Ishikawa (cell line): ENCODE measurements at regions not wholly inside any gene's neighbourhood (a gene's known extent, or its start where the extent isn't known, plus 50 kb on each side); places are given as distances from the start of the nearest gene placed in this dataset.

Experiments used
- CEBPB ChIP-seq: IDR thresholded peaks from 2 replicates; pipeline ENCODE4 v1.6.1; 2012
- CREB1 ChIP-seq: IDR thresholded peaks from 2 replicates; pipeline ENCODE4 v1.6.1; 2012; ENCODE audit warnings: low read depth
- EGR1 ChIP-seq: IDR thresholded peaks from 2 replicates; pipeline ENCODE4 v1.6.1; 2012
- EP300 ChIP-seq: IDR thresholded peaks from 2 replicates; pipeline ENCODE4 v1.6.1; 2012; ENCODE audit warnings: borderline replicate concordance
- FOXM1 ChIP-seq: IDR thresholded peaks from 2 replicates; pipeline ENCODE4 v1.6.1; 2012; ENCODE audit warnings: low read depth, borderline replicate concordance
- NFIC ChIP-seq: IDR thresholded peaks from 2 replicates; pipeline ENCODE4 v1.6.1; 2012
- RAD21 ChIP-seq: IDR thresholded peaks from 2 replicates; pipeline ENCODE4 v1.6.1; 2012; ENCODE audit warnings: low read depth
- TAF1 ChIP-seq: IDR thresholded peaks from 2 replicates; pipeline ENCODE4 v1.6.1; 2012; ENCODE audit warnings: low read depth, mild to moderate bottlenecking
- TCF12 ChIP-seq: IDR thresholded peaks from 2 replicates; pipeline ENCODE4 v1.6.1; 2012; ENCODE audit warnings: low read depth
- TEAD4 ChIP-seq: IDR thresholded peaks from 2 replicates; pipeline ENCODE4 v1.6.1; 2012
- USF1 ChIP-seq: IDR thresholded peaks from 2 replicates; pipeline ENCODE4 v1.6.1; 2012
- YY1 ChIP-seq: IDR thresholded peaks from 2 replicates; pipeline ENCODE4 v1.6.1; 2012; ENCODE audit warnings: low read depth
- ZBTB7A ChIP-seq: IDR thresholded peaks from 2 replicates; pipeline ENCODE4 v1.6.1; 2012; ENCODE audit warnings: low read depth
- TF ChIP-seq, protein P1 (sequence below): IDR thresholded peaks from 2 replicates; pipeline ENCODE4 v1.6.1; 2012; ENCODE audit warnings: low read depth, mild to moderate bottlenecking
- TF ChIP-seq, protein P2 (sequence below): IDR thresholded peaks from 2 replicates; pipeline ENCODE4 v1.6.1; 2012

DNA sequence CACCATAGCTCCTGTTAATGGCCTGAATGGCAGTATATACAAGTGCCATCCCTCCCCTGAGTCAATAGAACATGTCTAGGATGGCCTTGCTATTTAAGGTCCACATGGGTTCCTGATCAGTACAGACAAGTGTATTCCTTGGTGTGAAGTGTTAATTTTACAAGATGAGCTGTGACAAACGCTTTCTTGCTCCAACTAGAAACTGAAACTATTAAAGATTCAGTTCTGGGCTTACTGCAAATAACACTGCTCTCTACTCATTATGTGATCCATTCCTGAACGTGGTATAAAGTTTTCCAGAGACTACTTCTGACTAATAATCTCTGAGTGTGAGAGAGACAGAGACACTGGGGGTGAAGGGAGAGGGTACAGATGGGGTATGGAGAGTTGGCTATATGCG lies 198.0 kb upstream of the FBXL4 start:
- TF ChIP-seq FOXM1: no peak
- no peak for TF ChIP-seq TCF12
- TF ChIP-seq RAD21: no peak
- no peak for TF ChIP-seq TAF1
- no peak for TF ChIP-seq CREB1
- no peak for TF ChIP-seq USF1
- TF ChIP-seq EGR1: no peak
- no peak for TF ChIP-seq CEBPB

GRCh38 chr6:99143108-99143861 lies 195.5 kb upstream of the FBXL4 start:
- TF ChIP-seq, protein P1, sequence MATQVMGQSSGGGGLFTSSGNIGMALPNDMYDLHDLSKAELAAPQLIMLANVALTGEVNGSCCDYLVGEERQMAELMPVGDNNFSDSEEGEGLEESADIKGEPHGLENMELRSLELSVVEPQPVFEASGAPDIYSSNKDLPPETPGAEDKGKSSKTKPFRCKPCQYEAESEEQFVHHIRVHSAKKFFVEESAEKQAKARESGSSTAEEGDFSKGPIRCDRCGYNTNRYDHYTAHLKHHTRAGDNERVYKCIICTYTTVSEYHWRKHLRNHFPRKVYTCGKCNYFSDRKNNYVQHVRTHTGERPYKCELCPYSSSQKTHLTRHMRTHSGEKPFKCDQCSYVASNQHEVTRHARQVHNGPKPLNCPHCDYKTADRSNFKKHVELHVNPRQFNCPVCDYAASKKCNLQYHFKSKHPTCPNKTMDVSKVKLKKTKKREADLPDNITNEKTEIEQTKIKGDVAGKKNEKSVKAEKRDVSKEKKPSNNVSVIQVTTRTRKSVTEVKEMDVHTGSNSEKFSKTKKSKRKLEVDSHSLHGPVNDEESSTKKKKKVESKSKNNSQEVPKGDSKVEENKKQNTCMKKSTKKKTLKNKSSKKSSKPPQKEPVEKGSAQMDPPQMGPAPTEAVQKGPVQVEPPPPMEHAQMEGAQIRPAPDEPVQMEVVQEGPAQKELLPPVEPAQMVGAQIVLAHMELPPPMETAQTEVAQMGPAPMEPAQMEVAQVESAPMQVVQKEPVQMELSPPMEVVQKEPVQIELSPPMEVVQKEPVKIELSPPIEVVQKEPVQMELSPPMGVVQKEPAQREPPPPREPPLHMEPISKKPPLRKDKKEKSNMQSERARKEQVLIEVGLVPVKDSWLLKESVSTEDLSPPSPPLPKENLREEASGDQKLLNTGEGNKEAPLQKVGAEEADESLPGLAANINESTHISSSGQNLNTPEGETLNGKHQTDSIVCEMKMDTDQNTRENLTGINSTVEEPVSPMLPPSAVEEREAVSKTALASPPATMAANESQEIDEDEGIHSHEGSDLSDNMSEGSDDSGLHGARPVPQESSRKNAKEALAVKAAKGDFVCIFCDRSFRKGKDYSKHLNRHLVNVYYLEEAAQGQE: no peak
- TF ChIP-seq CEBPB (no peak), YY1 (no peak), TEAD4 (no peak), EGR1 (no peak), CREB1 (no peak), RAD21 (no peak)

GRCh38 chr6:99138445-99138844 lies 190.7 kb upstream of the FBXL4 start:
- TF ChIP-seq NFIC: no peak

GRCh38 chr6:99137314-99137713 lies 189.6 kb upstream of the FBXL4 start:
- TF ChIP-seq USF1: no peak
- no peak for TF ChIP-seq TAF1
- no peak for TF ChIP-seq CREB1
- no peak for TF ChIP-seq NFIC

GRCh38 chr6:99136488-99136887 lies 188.7 kb upstream of the FBXL4 start:
- no peak for TF ChIP-seq ZBTB7A
- peak; percentile 20; the same call in 1 of the 2 replicates for TF ChIP-seq TEAD4

DNA sequence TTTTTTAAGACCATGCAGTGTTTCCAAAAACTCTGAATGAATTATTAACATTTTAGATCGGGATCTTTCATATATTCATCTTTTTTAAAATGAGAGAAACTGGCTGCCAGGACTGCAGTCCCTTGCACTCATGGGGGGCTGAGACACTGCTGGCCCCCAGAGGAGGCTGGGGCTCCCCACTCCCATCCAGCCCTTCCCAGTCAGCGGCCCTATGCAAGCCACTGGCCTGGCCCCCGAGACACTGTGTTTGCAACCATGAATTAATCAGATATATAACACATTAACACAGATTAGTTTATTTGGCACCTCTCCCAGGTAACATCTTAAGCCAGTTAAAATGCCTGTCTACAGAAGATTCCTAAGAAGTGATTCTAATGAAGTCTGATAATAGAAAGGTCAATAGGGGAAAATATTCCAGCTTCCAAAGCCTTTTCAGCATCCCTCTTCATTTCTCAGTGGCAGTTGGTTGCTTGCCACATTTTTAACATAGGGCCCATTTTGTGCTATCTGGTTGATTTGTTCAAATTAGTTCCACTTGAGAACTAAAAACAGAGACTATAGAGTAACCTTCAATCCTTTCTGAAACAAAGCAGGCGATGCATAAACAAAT lies 184.4 kb upstream of the FBXL4 start:
- no peak for TF ChIP-seq CREB1
- TF ChIP-seq, protein P2, sequence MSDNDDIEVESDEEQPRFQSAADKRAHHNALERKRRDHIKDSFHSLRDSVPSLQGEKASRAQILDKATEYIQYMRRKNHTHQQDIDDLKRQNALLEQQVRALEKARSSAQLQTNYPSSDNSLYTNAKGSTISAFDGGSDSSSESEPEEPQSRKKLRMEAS: no peak

DNA sequence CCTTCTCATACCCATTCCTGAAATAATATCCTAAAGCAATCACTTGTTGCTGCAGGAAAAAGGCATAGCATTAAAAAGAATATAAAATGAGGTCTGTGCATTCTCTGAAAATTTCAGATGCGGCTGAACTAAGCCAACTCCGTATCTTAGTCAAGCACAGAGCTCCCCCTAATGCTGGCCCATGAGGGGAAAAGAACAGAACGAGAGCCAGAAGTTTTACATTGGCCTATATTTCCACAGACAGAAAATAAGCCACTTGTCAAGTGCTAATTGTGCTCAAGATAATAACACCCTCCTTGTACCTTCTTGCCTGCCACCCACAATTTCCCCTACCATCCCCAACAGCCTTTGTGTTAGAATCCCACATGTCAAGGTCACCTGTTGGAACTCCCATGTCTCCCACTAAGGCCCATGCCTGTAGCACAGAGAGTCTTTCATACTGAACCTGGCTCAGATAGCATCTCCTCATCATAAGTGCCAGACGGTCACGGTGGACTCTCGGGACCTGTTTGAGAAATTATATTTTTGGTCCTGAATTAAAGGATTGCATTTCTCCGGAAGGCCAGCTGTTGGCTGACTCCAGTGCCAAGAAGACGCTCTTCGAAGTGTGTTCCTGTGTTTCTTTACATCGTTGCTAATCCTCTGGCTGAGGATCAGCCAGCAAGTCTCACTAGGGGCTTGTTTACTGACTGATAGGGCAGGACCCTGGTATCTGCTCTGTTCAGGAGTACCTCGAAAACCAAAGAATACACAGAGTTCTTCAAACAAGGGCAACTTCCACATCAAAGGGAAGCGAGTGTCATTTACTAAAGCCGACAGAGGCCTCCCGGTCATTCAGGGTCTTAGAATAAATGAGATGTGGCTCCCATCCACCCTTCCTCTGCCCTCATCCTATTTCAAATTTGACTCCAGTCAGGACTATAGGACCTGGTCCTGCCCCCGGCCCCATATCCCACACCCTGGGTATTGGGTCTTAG lies 183.4 kb upstream of the FBXL4 start:
- TF ChIP-seq RAD21 (peak; percentile 23), TCF12 (no peak)

DNA sequence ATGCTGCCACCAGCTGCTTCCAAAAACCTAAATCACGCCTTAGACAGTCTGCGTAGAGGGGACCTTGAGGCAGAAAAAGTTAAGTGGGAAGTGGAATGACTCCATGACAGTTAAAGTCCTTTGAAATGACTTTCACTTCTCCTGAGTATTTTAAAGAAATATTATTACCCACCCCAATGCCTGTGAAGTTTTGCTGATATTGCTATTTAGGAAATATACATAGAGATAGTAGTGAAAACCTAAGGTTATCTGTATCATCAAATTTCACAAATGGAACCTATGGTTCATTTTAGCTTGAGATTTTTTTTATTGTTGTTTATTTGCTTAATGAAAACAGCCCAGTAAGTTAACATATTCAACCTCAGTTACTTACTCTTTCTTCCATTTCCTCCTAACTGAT lies 182.1 kb upstream of the FBXL4 start:
- no peak for TF ChIP-seq TAF1
- TF ChIP-seq CEBPB: no peak
- TF ChIP-seq TEAD4: no peak
- TF ChIP-seq FOXM1: no peak
- TF ChIP-seq TCF12: no peak
- TF ChIP-seq USF1: no peak
- no peak for TF ChIP-seq YY1
- no peak for TF ChIP-seq EP300
- no peak for TF ChIP-seq CREB1
- TF ChIP-seq EGR1: no peak
- TF ChIP-seq, protein P1: no peak
- TF ChIP-seq RAD21: no peak
- TF ChIP-seq ZBTB7A: no peak
- TF ChIP-seq, protein P2: no peak
- TF ChIP-seq NFIC: no peak
